Hepatocyte (in vitro differentiated cells): ENCODE measurements at regions not wholly inside any gene's neighbourhood (a gene's known extent, or its start where the extent isn't known, plus 50 kb on each side); places are given as distances from the start of the nearest gene placed in this dataset.

ENCODE experiments used
- DNase-seq: peaks from one replicate; pipeline ENCODE4 v3.0.0-alpha.2; 2016; ENCODE audit warnings: low spot score
- H2AFZ ChIP-seq: fragments of 200-600 bp; sonication (generic); 2 replicates; pipeline ENCODE4 v1.6.0; 2016; ENCODE audit warnings: antibody characterized with exemption, mild to moderate bottlenecking
- H3K27ac ChIP-seq: fragments of 200-600 bp; sonication (generic); 2 replicates; pipeline ENCODE4 v1.5.1; 2016; ENCODE audit warnings: mild to moderate bottlenecking
- H3K27me3 ChIP-seq: fragments of 200-600 bp; sonication (generic); 2 replicates; pipeline ENCODE4 v1.6.1; 2016
- H3K36me3 ChIP-seq: fragments of 200-600 bp; sonication (generic); replicated peaks from 2 replicates; pipeline ENCODE4 v1.5.1; 2016; ENCODE audit warnings: low read depth; ENCODE audit not compliant: insufficient read depth
- H3K4me1 ChIP-seq: fragments of 200-600 bp; sonication (generic); 2 replicates; pipeline ENCODE4 v1.5.1; 2016; ENCODE audit warnings: mild to moderate bottlenecking, moderate library complexity; ENCODE audit not compliant: insufficient read depth
- H3K4me2 ChIP-seq: fragments of 200-600 bp; sonication (generic); 2 replicates; pipeline ENCODE4 v1.6.0; 2016
- H3K4me3 ChIP-seq: fragments of 200-600 bp; sonication (generic); 2 replicates; pipeline ENCODE4 v1.5.1; 2016; ENCODE audit warnings: mild to moderate bottlenecking
- H3K79me2 ChIP-seq: fragments of 200-600 bp; sonication (generic); 2 replicates; pipeline ENCODE4 v1.6.0; 2017; ENCODE audit warnings: mild to moderate bottlenecking
- H3K9me2 ChIP-seq: fragments of 200-600 bp; sonication (generic); replicated peaks from 2 replicates; pipeline ENCODE4 v1.6.0; 2017; ENCODE audit warnings: mild to moderate bottlenecking; ENCODE audit not compliant: insufficient read depth
- H3K9me3 ChIP-seq: fragments of 200-600 bp; sonication (generic); 2 replicates; pipeline ENCODE4 v1.5.1; 2016; ENCODE audit warnings: low read depth, mild to moderate bottlenecking
- H4K20me1 ChIP-seq: fragments of 200-600 bp; sonication (generic); 2 replicates; pipeline ENCODE4 v1.6.0; 2016; ENCODE audit warnings: mild to moderate bottlenecking; ENCODE audit not compliant: insufficient read depth, poor library complexity, severe bottlenecking
- CTCF ChIP-seq: fragments of 200-600 bp; sonication (generic); IDR thresholded peaks from 2 replicates; pipeline ENCODE4 v1.5.1; 2016; ENCODE audit warnings: antibody characterized with exemption, mild to moderate bottlenecking; ENCODE audit not compliant: poor library complexity
- EZH2 ChIP-seq: fragments of 200-600 bp; sonication (generic); IDR thresholded peaks from 2 replicates; pipeline ENCODE4 v1.6.1; 2016; ENCODE audit warnings: antibody characterized with exemption, mild to moderate bottlenecking, borderline replicate concordance
- EZH2phosphoT487 ChIP-seq: fragments of 200-600 bp; sonication (generic); IDR thresholded peaks from one replicate; pipeline ENCODE4 v1.6.1; 2018; ENCODE audit warnings: antibody characterized with exemption, mild to moderate bottlenecking, low read depth, moderate library complexity; ENCODE audit not compliant: unreplicated experiment, severe bottlenecking
- WGBS: methylation state at CpG from one replicate; pipeline ENCODE4 v1.1.6; 2016; ENCODE audit warnings: low lambda C conversion rate; ENCODE audit errors: missing lambda C conversion rate; 5-methylcytosine and 5-hydroxymethylcytosine counted together

- 69% methylated on average over 1 of the region's 1 CpG for WGBS
- no peaks in the 10 kb centered on the region for H3K27me3 ChIP-seq
- no peaks in the 10 kb centered on the region for H4K20me1 ChIP-seq
- H3K4me1 ChIP-seq = no peaks in the 10 kb centered on the region
- H3K4me2 ChIP-seq = no peak overlapping the region
- no peaks in the 10 kb centered on the region for H3K9me2 ChIP-seq
- no peak for DNase-seq
- no peak overlapping the region for H3K27ac ChIP-seq
- no peak overlapping the region for H3K4me3 ChIP-seq
- TF ChIP-seq EZH2phosphoT487 (no peak), EZH2 (no peak), CTCF (no peak)
- H3K9me3 ChIP-seq = no peaks in the 10 kb centered on the region
- H3K79me2 ChIP-seq = no peaks in the 10 kb centered on the region
- H3K36me3 ChIP-seq = no peaks in the 10 kb centered on the region
- H2AFZ ChIP-seq = no peak overlapping the region
Measured at GRCh38 chr1:218904416-218904815, 269.3 kb upstream of the LYPLAL1 start.

GRCh38 chr1:218916720-218917119, 257.0 kb upstream of the LYPLAL1 start:
- Histone ChIP-seq H3K27ac (no peak overlapping the region), H3K27me3 (no peaks in the 10 kb centered on the region), H3K36me3 (no peaks in the 10 kb centered on the region), H3K4me2 (no peak overlapping the region), H2AFZ (no peak overlapping the region), H4K20me1 (no peaks in the 10 kb centered on the region), H3K9me2 (no peaks in the 10 kb centered on the region), H3K4me3 (no peak overlapping the region), H3K9me3 (no peaks in the 10 kb centered on the region), H3K79me2 (no peaks in the 10 kb centered on the region), H3K4me1 (no peaks in the 10 kb centered on the region)
- 91% methylated on average over 2 of the region's 2 CpGs for WGBS
- TF ChIP-seq EZH2 = no peak
- no peak for TF ChIP-seq EZH2phosphoT487
- no peak for TF ChIP-seq CTCF
- no peak for DNase-seq

GRCh38 chr1:218917656-218918055, 256.0 kb upstream of the LYPLAL1 start:
- no peak overlapping the region for H3K27ac ChIP-seq
- no peak overlapping the region for H3K4me3 ChIP-seq
- H3K9me2 ChIP-seq = no peaks in the 10 kb centered on the region
- no peaks in the 10 kb centered on the region for H3K27me3 ChIP-seq
- no peak overlapping the region for H3K4me2 ChIP-seq
- H4K20me1 ChIP-seq = no peaks in the 10 kb centered on the region
- H3K79me2 ChIP-seq = no peaks in the 10 kb centered on the region
- no peaks in the 10 kb centered on the region for H3K9me3 ChIP-seq
- TF ChIP-seq EZH2phosphoT487 = no peak
- no peak for TF ChIP-seq CTCF
- no peak for TF ChIP-seq EZH2
- WGBS = 86% methylated on average over 1 of the region's 1 CpG
- H3K4me1 ChIP-seq = no peaks in the 10 kb centered on the region
- no peaks in the 10 kb centered on the region for H3K36me3 ChIP-seq
- DNase-seq = no peak
- no peak overlapping the region for H2AFZ ChIP-seq

- 65% methylated on average over 2 of the region's 2 CpGs for WGBS
- no peak for DNase-seq
- Histone ChIP-seq H4K20me1 (no peaks in the 10 kb centered on the region), H3K9me2 (no peaks in the 10 kb centered on the region), H3K79me2 (no peaks in the 10 kb centered on the region), H3K27ac (no peak overlapping the region), H2AFZ (no peak overlapping the region), H3K4me1 (no peaks in the 10 kb centered on the region), H3K4me3 (no peak overlapping the region), H3K27me3 (no peaks in the 10 kb centered on the region), H3K9me3 (no peaks in the 10 kb centered on the region), H3K36me3 (no peaks in the 10 kb centered on the region), H3K4me2 (no peak overlapping the region)
- TF ChIP-seq EZH2phosphoT487 (no peak), EZH2 (no peak), CTCF (no peak)
Measured at GRCh38 chr1:218925777-218926176, 247.9 kb upstream of the LYPLAL1 start.
